Activated naive CD4-positive, alpha-beta T cell treated with Interleukin-2 at 50 U/mL for 16 hours (primary cell): ENCODE measurements at regions not wholly inside any gene's neighbourhood (a gene's known extent, or its start where the extent isn't known, plus 50 kb on each side); places are given as distances from the start of the nearest gene placed in this dataset.

Experiments used
- DNase-seq: peaks from one replicate; pipeline ENCODE4 v3.0.0-alpha.2; 2020

- DNase-seq, result no peak
These were observed 163.5 kb downstream of the IRF8 start for GRCh38 chr16:86062271-86062965.

DNA sequence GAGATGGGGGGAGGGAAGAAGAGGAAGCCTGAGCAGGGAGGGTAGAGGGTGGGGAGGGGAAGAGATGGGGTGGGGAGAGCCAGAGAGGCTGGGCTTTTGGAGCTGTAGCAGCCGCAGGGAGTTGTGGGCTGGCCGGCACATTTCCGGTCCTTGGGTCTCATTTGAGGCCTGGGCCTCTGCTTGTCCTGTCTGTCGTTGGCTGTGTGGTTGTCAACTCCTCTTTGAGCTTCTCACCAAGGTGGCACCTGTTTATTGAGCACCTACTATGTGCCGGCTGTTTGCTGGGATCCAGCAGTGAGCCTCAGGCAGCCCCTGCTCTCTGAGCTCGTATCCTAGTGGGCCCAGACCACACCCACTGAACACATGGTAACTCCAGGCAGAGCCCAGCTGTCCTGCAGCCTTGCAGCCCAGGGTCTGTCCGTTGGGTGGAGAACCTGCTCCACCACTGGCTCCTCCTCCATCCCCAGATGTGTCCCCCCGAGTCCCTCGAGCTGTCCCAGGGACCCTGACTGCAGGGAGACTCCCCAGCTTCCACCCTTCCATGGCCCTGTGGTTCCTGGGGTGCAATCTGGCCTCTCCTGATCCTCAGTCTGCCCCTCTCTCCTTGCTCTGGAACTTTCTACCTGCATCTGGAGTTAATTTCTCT lies 164.9 kb downstream of the IRF8 start:
- no peak for DNase-seq

GRCh38 chr16:86064431-86065250 lies 165.7 kb downstream of the IRF8 start:
- no peak for DNase-seq

DNA sequence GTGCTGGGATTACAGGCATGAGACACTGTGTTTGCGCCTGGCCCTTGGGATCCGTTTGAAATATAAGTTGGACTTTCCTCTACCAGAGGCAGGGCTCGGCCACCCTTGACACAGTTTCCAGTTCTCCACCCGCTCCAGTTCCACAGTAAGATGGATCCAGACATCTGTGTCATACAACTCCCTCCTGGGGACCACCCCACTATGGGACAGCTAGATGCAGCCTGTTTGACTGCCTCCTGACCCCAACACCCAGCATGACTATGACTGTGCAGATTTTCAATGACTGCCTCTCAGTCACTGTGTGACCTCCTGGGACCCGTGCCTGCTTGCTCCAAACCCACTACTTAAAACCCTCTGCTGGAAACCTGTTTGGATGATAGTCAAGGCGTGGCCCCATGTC lies 166.7 kb downstream of the IRF8 start:
- DNase-seq, result no peak

GRCh38 chr16:86066811-86067210 lies 167.8 kb downstream of the IRF8 start:
- no peak for DNase-seq

DNA sequence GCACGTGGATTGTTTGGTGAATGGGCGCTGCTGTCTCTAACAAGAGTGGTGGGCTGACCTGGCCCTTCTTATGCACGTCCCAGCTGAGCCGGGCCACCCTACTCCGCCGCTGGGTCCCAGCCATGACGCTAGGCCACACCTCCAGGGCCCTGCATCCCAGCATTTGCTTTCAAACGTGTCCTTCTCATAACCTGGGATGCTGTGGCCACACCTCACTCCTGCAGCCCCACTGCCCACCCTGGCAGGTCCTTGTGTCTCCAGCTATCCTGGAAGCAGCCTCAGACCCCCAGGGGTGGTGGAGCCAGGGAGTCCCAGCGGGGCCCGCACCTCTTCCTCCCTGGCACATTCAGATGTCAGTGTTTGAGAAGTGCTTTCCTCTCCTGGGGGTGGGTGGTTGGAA lies 168.6 kb downstream of the IRF8 start:
- no peak for DNase-seq

DNA sequence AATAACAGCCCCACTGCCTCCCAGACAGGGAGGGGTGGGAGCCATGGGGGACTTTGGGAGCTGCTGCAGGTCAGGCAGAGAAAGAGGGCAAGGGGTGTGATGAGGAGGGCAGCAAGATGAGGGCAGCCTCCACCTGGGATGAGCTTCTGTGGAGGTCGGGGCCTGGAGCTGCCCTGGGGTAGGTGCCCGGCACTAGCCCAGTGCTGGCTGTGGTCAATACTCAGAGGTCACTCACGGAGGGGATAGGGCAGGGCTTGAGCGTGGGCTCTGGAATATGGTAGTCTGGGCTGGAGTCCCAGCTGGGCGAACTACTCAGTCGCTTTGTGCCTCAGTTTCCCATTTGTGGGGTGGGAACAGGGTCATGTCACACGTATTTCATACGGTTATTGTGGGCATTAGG lies 169.0 kb downstream of the IRF8 start:
- no peak for DNase-seq

- DNase-seq, result no peak
These were observed 169.8 kb downstream of the IRF8 start for GRCh38 chr16:86068722-86069121.

- no peak for DNase-seq
These were observed 170.9 kb downstream of the IRF8 start for GRCh38 chr16:86069736-86070298.

DNA sequence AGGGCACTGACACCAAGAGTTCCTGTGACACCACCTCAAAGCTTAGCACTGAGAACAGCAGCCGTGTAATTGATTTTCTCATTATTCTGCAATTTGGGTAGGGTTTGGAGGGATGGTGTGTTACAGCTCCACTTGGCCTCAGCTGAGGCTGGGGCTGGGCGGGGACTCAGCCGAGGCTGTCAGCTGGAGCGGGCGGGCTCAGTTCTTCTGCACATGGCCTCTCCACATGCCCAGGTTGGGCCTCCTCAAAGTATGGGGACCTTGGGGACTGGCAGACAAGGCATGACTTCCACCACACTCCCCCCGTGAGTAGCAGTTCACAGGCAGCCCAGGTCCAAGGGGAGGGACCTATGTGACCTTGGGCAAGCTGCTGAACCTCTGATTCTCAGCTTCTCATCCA lies 171.5 kb downstream of the IRF8 start:
- DNase-seq, result no peak

DNA sequence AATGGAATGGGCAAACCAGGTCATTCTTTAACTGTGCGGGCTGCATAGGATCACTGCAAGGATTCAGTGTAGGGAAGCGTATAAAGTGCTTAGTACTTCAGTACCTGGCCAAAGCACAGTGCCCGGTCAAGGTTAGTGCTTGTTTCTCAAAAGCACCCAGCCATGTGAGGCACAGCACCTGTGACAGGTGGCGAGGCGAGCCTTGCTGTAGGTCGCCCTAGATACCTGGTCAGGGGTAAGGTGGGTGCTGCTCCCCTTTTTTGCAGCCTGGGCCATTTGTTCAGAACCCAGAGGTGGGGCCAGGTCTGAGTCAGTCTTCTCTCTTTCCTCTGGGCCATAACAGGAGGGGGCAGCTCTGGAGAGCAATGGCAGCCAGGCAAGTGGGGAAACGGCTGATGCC lies 172.0 kb downstream of the IRF8 start:
- DNase-seq, result no peak

GRCh38 chr16:86071611-86072240 lies 172.8 kb downstream of the IRF8 start:
- DNase-seq, result no peak

- DNase-seq, result peak; percentile 28
These were observed 173.6 kb downstream of the IRF8 start for GRCh38 chr16:86072328-86073102.

DNA sequence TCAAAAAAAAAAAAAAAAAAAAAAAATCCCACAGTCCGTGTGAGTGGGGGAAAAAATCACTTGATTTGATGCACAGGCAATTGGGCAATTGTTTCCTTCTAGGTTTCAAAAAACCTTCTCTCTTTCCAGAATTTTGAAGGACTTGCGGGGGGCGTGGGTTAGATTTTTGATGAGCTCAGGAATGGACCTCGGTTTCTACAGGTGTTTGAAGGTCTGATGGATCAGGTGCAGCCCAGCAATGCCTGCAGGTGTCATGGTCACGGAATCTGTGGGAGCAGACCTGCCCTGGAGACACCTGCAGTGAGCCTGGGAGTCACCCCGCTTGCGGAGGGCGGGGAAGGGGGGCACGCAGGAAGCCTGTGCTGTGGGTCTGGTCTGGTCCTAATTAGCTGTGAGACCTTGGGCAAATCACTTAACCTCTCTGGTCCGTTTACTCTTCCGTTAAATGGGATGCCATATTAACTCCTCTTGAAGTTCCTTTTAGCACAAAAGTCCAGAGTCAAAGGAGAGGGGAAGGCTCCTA lies 174.2 kb downstream of the IRF8 start:
- DNase-seq, result no peak

DNA sequence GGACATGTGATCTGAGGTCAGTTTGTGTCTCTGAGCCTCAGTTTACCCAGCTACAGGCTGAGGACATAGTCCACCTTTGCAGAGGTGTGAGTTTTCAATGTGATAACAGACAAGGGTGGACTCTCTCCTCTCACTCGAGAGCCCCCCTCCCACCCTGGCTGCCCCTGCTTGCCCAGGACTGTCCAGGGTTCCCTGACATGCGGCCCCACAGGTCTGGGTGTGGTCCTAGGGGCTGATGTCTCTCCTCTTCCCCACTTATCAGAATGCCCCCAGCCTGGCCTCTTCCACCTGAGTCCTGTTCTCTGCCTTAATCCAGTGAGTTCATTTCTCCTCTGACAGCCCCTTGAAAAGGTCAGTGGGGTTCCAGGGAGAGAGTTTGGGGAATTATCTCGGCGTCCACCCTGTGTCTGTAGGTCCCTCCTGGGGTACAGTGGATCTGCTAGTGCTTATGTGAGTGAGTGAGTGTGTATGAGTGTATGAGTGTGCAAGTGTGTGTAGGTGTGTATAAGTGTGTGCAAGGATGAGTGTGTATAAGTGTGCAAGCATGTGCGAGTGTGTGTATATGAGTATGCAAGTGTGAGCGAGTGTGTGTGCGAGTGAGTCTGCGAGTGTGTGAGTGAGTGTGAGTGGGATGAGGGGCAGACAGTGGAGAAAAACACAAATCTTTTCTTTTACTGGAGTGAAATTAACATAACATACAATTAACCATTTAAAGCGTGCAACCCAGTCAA lies 175.0 kb downstream of the IRF8 start:
- no peak for DNase-seq

DNA sequence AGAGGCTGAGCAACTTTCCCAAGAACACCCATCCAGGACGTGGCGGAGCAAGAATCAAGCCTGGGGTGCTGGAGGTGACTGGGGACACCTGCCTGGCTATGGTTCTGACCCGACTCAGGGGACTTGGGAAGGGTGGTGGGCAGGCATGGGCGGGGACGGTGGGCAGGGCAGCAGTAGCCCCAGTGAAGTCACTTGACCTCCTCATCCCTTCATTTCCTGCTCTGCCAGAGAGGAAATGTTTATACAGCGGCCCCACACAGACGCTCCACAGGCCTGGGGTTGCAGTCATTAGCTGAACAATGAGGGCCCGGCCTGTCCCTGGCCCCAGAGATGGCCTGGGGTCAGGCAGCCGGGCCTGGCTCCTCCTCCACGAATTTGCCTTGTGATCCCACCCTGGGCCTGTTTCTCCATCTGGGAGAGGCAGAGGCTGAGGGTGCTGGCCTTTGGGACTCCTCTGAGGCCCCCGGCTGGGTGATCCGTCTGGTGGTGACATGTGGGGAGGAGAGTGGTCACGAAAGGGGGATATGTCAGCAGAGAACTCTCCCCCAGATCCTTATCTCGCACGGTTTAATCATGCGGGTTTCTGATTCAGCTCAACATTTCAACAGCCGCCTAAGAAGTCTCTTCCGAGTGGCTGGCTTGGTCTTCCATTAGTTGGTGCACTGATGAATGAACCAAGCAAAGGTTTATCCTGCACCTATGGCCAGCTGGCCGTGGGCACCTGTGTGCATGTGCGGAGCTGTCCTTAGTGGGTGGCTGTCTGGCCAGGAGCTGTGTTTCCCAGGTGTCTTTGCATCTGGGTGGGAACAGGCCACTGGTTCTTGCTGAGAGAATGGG lies 175.9 kb downstream of the IRF8 start:
- DNase-seq, result no peak

DNA sequence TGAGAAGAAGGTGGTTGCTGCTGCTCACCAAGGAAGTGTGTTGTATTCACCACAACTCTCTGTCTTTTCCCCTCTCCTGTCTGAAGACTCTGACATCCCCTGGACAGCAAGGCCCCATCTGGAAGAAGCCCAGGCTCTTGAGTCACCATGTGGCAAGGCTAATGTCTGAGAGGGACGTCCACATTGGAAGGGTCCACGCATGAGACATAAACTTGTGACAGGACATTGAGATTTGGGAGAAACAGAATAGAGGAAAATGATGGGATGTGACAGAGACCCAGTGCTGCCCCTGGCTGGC lies 176.5 kb downstream of the IRF8 start:
- DNase-seq, result no peak

DNA sequence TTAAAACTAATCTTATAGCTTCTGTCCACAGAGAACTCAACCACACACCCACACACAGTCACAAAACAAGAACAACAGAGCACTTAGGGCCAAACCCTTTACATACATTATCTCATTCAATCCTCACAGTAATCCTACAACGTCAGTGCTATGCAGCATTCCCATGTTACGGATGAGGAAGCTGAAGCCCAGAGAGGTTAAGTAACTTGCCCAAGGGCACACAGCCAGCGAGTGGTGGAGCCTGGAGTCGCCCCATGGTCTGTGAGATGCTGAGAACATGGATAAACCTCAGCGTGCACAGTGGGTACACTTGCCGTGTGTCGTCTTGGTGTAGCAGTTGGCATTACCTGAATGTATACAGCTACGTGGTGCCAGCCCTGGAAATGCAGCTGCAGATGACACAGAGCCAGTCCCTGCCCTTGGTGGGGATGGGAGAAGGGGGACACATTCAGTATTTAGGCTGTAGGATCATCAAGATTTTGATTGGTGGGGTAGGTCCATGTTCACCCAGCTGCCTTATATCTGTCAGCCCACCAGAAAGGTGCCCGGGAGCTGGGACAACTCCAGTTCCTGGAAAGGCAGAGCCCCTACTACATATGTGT lies 177.0 kb downstream of the IRF8 start:
- no peak for DNase-seq

- no peak for DNase-seq
These were observed 177.6 kb downstream of the IRF8 start for GRCh38 chr16:86076606-86077005.

DNA sequence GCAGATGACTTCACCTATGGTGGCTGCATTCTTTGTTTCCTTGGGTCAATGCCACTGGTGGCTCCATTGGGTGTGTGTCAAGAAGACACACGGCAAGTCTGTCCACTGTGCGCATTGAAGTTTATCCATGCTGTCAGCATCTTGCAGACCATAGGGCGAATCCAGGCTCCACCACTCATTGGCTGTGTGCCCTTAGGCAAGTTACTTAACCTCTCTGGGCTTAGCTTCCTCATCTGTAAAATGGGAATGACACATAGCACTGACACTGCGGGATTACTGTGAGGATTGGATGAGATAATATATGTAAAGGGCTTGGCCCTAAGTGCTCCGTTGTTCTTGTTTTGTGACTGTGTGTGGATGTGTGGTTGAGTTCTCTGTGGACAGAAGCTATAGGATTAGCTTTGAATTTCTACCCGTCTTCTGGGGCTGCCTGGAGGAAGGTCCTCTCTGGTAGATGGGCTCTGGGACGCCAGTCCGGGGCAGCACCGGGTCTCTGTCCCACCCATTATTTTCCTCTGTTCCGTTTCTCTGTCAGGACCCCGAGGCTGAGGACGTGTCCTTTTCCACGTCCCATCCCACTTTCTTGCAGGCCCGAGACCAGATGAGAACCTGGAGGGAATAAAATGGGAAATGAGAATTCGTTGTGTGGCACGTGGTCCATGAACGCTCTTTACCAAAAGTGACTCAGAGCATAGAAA lies 178.4 kb downstream of the IRF8 start:
- no peak for DNase-seq
